ENCODE measurements at regions not wholly inside any gene's neighbourhood (a gene's known extent, or its start where the extent isn't known, plus 50 kb on each side); places are given as distances from the start of the nearest gene placed in this dataset.

DNA sequence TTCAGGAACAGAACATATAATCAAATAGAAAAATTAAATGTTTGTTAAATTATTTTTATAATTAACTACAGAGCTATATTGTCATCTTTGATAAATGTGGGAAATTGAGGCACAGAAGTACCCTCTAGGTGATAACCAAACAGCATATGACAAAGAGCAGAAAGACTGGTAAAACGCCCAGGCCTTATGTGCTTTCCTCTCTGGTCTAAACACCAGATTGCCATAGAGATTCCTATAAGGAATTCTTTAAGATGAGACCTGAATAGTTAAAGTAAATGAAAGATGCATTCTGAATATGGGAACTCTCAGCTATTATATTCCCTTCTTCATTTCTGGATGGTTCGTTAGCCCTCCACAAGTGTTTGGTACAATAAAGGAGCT lies 140.0 kb upstream of the SOX5 start:
- TF ChIP-seq RAD21 (conservative IDR thresholded peaks at IDR 0.05 in 1 of 2, IDR thresholded peaks at IDR 0.05 in 1 of 2), result no peak
- TF ChIP-seq, protein P1, sequence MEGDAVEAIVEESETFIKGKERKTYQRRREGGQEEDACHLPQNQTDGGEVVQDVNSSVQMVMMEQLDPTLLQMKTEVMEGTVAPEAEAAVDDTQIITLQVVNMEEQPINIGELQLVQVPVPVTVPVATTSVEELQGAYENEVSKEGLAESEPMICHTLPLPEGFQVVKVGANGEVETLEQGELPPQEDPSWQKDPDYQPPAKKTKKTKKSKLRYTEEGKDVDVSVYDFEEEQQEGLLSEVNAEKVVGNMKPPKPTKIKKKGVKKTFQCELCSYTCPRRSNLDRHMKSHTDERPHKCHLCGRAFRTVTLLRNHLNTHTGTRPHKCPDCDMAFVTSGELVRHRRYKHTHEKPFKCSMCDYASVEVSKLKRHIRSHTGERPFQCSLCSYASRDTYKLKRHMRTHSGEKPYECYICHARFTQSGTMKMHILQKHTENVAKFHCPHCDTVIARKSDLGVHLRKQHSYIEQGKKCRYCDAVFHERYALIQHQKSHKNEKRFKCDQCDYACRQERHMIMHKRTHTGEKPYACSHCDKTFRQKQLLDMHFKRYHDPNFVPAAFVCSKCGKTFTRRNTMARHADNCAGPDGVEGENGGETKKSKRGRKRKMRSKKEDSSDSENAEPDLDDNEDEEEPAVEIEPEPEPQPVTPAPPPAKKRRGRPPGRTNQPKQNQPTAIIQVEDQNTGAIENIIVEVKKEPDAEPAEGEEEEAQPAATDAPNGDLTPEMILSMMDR (IDR thresholded peaks at IDR 0.05), result no peak
- TF ChIP-seq MYC (IDR thresholded peaks at IDR 0.05; ENCODE audit: borderline replicate concordance, low read length), result no peak
- TF ChIP-seq POLR2A (IDR thresholded peaks at IDR 0.05; ENCODE audit: low read length), result no peak
- no peak for TF ChIP-seq FOSL2 (IDR thresholded peaks at IDR 0.05)
- TF ChIP-seq FOSL2 (CRISPR knock-in tag; IDR thresholded peaks at IDR 0.05), result no peak
- TF ChIP-seq CHD4 (IDR thresholded peaks at IDR 0.05; ENCODE audit: borderline replicate concordance), result no peak
- TF ChIP-seq CEBPB (IDR thresholded peaks at IDR 0.05), result no peak
- TF ChIP-seq SREBF2 (IDR thresholded peaks at IDR 0.05), result no peak
- no peak for TF ChIP-seq ZNF302 (CRISPR knock-in tag; IDR thresholded peaks at IDR 0.05)
- no peak for TF ChIP-seq EP300 (IDR thresholded peaks at IDR 0.05)
- TF ChIP-seq JUNB (IDR thresholded peaks at IDR 0.05), result no peak
- TF ChIP-seq RFX5 (IDR thresholded peaks at IDR 0.05), result no peak
- TF ChIP-seq ZFP36 (IDR thresholded peaks at IDR 0.05; ENCODE audit: borderline replicate concordance, partially characterized antibody), result no peak
- TF ChIP-seq SMC3 (IDR thresholded peaks at IDR 0.05), result no peak
